Thyroid gland (tissue), 4 donors: ENCODE measurements at regions not wholly inside any gene's neighbourhood (a gene's known extent, or its start where the extent isn't known, plus 50 kb on each side); places are given as distances from the start of the nearest gene placed in this dataset.

Experiments
- POLR2A ChIP-seq, 2 donors: fragments of 450-650 bp; IDR thresholded peaks; one replicate each; pipeline ENCODE4 v1.6.1; 2017; ENCODE audit warnings: antibody characterized with exemption in 2 of 2, mild to moderate bottlenecking in 2 of 2, moderate library complexity in 1 of 2
- TF ChIP-seq, protein P1 (sequence below), 6 experiments: fragments of 200-600 bp in 3 of 6; fragments of 450-650 bp in 3 of 6; sonication (generic) in 3 of 6; IDR thresholded peaks; one replicate each; pipeline ENCODE4 v1.5.1; 2016 to 2019; ENCODE audit warnings: antibody characterized with exemption in 6 of 6, mild to moderate bottlenecking in 2 of 6, inconsistent platforms in 1 of 6, moderate library complexity in 1 of 6

GRCh38 chr3:25056803-25057351 is 371.2 kb upstream of the RARB start:
- TF ChIP-seq, protein P1, sequence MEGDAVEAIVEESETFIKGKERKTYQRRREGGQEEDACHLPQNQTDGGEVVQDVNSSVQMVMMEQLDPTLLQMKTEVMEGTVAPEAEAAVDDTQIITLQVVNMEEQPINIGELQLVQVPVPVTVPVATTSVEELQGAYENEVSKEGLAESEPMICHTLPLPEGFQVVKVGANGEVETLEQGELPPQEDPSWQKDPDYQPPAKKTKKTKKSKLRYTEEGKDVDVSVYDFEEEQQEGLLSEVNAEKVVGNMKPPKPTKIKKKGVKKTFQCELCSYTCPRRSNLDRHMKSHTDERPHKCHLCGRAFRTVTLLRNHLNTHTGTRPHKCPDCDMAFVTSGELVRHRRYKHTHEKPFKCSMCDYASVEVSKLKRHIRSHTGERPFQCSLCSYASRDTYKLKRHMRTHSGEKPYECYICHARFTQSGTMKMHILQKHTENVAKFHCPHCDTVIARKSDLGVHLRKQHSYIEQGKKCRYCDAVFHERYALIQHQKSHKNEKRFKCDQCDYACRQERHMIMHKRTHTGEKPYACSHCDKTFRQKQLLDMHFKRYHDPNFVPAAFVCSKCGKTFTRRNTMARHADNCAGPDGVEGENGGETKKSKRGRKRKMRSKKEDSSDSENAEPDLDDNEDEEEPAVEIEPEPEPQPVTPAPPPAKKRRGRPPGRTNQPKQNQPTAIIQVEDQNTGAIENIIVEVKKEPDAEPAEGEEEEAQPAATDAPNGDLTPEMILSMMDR (IDR thresholded peaks at IDR 0.05) = no peak
- TF ChIP-seq POLR2A (IDR thresholded peaks at IDR 0.05) = no peak
